Immature natural killer cell (primary cell): ENCODE measurements at regions not wholly inside any gene's neighbourhood (a gene's known extent, or its start where the extent isn't known, plus 50 kb on each side); places are given as distances from the start of the nearest gene placed in this dataset.

Source experiments
- DNase-seq, 3 donors: peaks; one replicate each; pipeline ENCODE4 v3.0.0; 2022; ENCODE audit warnings: mixed read lengths in 1 of 3
- H3K27ac Mint-ChIP-seq, 6 donors: one replicate each; pipeline ENCODE4 v1.8.0; 2020; ENCODE audit warnings: mixed read lengths in 6 of 6, mild to moderate bottlenecking in 5 of 6, inconsistent platforms in 4 of 6, moderate library complexity in 3 of 6
- H3K27me3 Mint-ChIP-seq, 3 donors: one replicate each; pipeline ENCODE4 v1.8.0; 2020 to 2021; ENCODE audit warnings: low read depth in 3 of 3, mild to moderate bottlenecking in 3 of 3, mixed read lengths in 3 of 3, moderate library complexity in 3 of 3, inconsistent platforms in 1 of 3
- H3K36me3 Mint-ChIP-seq, 3 donors: one replicate each; pipeline ENCODE4 v1.8.0; 2020; ENCODE audit warnings: mixed read lengths in 3 of 3, inconsistent platforms in 2 of 3, mild to moderate bottlenecking in 2 of 3
- H3K4me1 Mint-ChIP-seq, 2 donors: one replicate each; pipeline ENCODE4 v1.8.0; 2020; ENCODE audit warnings: inconsistent platforms in 2 of 2, mild to moderate bottlenecking in 2 of 2, mixed read lengths in 2 of 2, moderate library complexity in 1 of 2
- H3K4me3 Mint-ChIP-seq, 5 donors: one replicate each; pipeline ENCODE4 v1.8.0; 2020; ENCODE audit warnings: mild to moderate bottlenecking in 5 of 5, mixed read lengths in 5 of 5, inconsistent platforms in 3 of 5, moderate library complexity in 3 of 5
- H3K9me3 Mint-ChIP-seq, 6 donors: one replicate each; pipeline ENCODE4 v1.8.0; 2020; ENCODE audit warnings: mild to moderate bottlenecking in 6 of 6, mixed read lengths in 6 of 6, inconsistent platforms in 4 of 6, moderate library complexity in 3 of 6

DNA sequence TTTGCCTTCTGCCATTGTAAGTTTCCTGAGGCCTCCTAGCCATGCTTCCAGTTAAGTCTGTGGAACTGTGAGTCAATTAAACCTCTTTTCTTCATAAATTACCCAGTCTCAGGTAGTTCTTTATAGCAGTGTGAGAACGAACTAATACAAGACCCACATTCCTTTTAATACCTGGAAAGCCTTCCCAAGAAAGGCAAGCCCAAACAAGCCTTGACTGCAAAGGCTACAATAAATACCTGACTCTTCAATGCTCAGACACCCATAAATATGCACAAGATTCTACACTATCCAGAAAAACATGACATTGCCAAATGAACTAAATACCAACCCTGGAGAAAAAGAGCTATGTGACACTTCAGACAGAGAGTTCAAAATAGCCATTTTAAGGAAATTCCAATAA is 338.8 kb downstream of the HAO1 start:
- H3K4me3 Mint-ChIP-seq, result no peak overlapping the region
- no peaks in the 10 kb centered on the region for H3K36me3 Mint-ChIP-seq
- no peaks in the 10 kb centered on the region for H3K27me3 Mint-ChIP-seq
- H3K4me1 Mint-ChIP-seq, result no peaks in the 10 kb centered on the region
- no peak overlapping the region for H3K27ac Mint-ChIP-seq
- no peak for DNase-seq
- peaks cover 10 to 48% (median 12%) of the 10 kb centered on the region in 6 donors for H3K9me3 Mint-ChIP-seq

DNA sequence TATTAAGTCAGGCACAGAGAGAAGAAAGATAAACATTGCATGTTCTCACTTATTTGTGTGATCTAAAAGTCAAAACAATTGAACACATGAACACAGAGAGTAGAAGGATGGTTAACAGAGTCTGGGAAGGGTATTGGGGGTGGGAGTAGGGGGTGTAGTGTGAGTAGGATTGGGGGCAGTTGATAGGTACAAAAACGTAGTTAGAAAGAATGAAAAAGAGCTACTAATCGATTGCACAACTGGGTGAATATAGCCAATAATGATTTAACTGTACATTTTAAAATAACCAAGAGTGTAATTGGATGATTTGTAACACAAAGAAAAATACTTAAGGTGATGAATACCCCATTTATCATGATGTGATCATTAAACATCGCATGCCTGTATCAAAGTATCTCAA is 333.3 kb downstream of the HAO1 start:
- Mint-ChIP-seq H3K9me3 (peaks cover 2 to 30% (median 7%) of the 10 kb centered on the region in 6 donors), H3K4me1 (no peaks in the 10 kb centered on the region), H3K36me3 (no peaks in the 10 kb centered on the region), H3K27me3 (peaks cover 0 to 2% (median 0%) of the 10 kb centered on the region in 3 donors), H3K27ac (no peak overlapping the region), H3K4me3 (no peak overlapping the region)
- DNase-seq, result no peak

DNA sequence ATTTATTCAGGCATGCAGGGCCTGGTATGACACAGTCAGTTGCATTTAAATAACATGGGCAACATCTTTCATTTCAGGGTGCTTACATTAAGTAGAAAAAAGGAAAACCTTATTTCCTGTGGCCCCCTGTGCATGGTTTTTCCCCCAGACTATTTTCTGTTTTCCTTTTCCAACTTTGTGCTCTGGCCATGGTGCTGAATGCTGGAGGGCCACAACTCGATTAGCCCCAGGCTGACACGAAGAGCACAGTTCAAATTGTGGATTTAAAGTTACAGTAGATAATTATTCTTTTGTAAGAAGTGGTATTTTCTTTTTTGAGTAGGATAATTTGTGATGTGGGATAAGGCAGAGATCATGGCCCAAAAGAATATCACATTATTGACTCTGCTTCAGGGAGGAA is 332.0 kb downstream of the HAO1 start:
- Mint-ChIP-seq H3K27ac (no peak overlapping the region), H3K9me3 (peaks cover 2 to 22% (median 7%) of the 10 kb centered on the region in 6 donors), H3K27me3 (peaks cover 0 to 2% (median 0%) of the 10 kb centered on the region in 3 donors), H3K4me3 (no peak overlapping the region), H3K4me1 (no peaks in the 10 kb centered on the region), H3K36me3 (no peaks in the 10 kb centered on the region)
- DNase-seq, result no peak

DNA sequence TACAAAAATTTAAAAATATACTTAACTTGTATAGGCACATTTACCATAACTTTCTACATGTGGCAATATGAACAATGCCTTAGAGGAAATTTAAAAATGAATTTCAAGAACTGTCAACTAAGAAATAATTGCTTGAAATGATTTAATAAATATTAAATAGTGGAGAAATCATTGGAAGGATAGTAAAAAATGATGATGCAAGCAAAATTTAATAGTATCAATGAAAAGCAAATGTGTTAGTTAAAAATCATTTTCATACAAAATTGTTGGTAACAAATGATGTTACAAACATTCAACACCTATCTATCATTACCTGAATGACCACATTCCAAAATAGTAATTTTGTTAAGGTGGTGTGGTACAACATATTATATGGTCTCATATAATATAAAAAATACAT is 331.0 kb downstream of the HAO1 start:
- H3K27ac Mint-ChIP-seq, result no peak overlapping the region
- H3K36me3 Mint-ChIP-seq, result no peaks in the 10 kb centered on the region
- H3K27me3 Mint-ChIP-seq, result peaks cover 0 to 2% (median 0%) of the 10 kb centered on the region in 3 donors
- no peak overlapping the region for H3K4me3 Mint-ChIP-seq
- H3K9me3 Mint-ChIP-seq, result peaks cover 0 to 20% (median 6%) of the 10 kb centered on the region in 6 donors
- no peaks in the 10 kb centered on the region for H3K4me1 Mint-ChIP-seq
- no peak for DNase-seq

- no peaks in the 10 kb centered on the region for H3K4me1 Mint-ChIP-seq
- H3K36me3 Mint-ChIP-seq, result no peaks in the 10 kb centered on the region
- H3K9me3 Mint-ChIP-seq, result peaks cover 0 to 23% (median 6%) of the 10 kb centered on the region in 6 donors
- H3K27me3 Mint-ChIP-seq, result peaks cover 0 to 2% (median 0%) of the 10 kb centered on the region in 3 donors
- no peak overlapping the region for H3K27ac Mint-ChIP-seq
- no peak overlapping the region for H3K4me3 Mint-ChIP-seq
- no peak for DNase-seq
Observed at GRCh38 chr20:7610681-7611080, 329.6 kb downstream of the HAO1 start.

GRCh38 chr20:7617797-7618196 is 322.5 kb downstream of the HAO1 start:
- Mint-ChIP-seq H3K27ac (no peak overlapping the region), H3K4me1 (no peaks in the 10 kb centered on the region), H3K9me3 (peaks cover 0 to 29% (median 4%) of the 10 kb centered on the region in 6 donors), H3K36me3 (no peaks in the 10 kb centered on the region), H3K4me3 (no peak overlapping the region), H3K27me3 (peaks cover 0 to 1% (median 0%) of the 10 kb centered on the region in 3 donors)
- no peak for DNase-seq

DNA sequence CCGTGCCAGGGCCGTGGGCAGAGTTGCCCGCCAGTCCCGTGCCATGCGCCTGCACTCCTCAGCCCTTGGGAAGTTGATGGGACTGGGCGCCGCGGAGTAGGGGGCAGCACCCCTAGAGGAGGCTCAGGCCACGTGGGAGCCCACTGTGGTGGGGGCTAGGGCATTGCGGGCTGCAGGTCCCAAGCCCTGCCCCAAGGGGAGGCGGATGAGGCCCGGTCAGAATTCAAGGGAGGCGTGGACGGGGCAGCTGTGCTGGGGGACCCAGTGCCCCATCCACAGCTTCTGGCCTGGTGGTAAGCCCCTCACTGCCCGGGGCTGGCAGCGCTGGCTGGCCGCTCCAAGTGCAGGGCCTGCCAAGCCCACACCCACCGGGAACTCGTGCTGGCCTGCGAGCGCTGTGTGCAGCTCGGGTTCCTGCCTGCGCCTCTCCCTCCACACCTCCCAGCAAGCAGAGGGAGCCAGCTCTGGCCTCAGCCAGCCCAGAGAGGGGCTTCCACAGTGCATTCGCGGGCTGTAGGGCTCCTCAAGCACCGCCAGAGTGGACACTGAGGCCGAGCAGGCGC is 317.8 kb downstream of the HAO1 start:
- no peak for DNase-seq
- Mint-ChIP-seq H3K4me1 (no peaks in the 10 kb centered on the region), H3K4me3 (no peak overlapping the region), H3K27me3 (peaks cover 0 to under 1% (median 0%) of the 10 kb centered on the region in 3 donors), H3K36me3 (no peaks in the 10 kb centered on the region), H3K9me3 (peaks cover 2 to 25% (median 3%) of the 10 kb centered on the region in 6 donors), H3K27ac (no peak overlapping the region)

DNA sequence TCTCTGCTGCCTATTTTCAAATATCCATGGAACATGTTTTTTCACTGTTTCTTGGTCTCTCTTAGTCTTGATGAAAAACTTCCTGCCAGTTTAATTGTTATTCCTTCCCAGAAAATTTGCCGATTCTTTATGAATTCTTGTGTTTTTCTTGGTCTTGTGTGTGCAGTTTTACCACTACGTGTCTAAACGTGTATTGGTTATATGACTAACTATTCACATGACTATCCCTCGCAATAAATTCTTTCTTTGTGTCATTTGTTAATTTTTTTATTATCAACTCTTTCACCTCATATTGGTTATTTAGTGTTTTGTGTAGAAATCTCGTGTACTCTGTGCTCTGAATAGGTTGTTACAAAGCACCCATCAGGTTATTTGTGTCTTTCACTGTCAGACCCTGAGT is 315.4 kb downstream of the HAO1 start:
- Mint-ChIP-seq H3K4me3 (no peak overlapping the region), H3K36me3 (no peaks in the 10 kb centered on the region), H3K27ac (no peak overlapping the region), H3K27me3 (no peaks in the 10 kb centered on the region), H3K9me3 (peaks cover 2 to 18% (median 3%) of the 10 kb centered on the region in 6 donors), H3K4me1 (no peaks in the 10 kb centered on the region)
- DNase-seq, result no peak

DNA sequence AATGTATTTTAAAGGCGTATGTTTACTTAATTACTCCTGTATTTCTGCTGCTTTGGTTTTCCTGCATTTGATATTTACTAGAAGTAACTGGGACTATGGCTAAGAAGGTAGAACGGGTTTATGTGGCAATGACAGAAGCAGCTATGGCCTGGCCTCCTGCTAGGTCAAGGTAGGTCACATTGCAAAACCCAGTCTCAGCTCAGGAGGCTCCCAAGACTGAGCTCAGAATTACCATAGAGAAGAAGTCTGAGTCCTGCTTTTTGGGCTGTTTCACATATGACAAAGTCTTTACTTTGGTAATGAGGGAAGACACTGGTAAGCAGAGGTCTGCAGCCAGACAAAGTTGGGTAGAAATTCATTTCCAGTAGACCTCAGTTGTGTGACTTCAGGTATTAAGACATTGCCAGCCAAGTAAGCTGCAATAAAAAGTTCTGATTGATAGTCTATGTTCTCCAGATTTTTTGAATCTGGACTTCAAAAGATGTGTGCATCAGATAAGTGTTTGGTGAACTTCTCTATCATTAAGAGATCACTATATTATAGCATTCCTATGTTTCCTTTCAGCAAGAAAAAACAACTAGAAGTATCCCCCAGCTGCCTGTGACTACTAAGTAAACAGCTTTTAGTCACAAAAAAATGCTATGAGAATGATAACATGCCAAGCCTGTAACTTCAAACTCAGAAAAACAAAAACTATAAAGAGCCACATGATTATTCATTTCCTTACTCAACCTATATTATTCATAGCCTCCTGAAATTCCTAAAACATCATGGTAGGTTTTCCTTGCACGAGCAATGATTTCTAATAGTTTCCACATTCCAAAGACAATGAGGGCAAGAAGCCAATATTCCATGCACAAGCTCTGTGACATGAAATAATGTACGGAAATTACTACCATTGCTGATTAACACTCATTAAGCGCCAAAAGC is 312.3 kb downstream of the HAO1 start:
- H3K9me3 Mint-ChIP-seq, result peaks cover 0 to 12% (median 2%) of the 10 kb centered on the region in 6 donors
- H3K27ac Mint-ChIP-seq, result no peak overlapping the region
- no peaks in the 10 kb centered on the region for H3K4me1 Mint-ChIP-seq
- no peaks in the 10 kb centered on the region for H3K27me3 Mint-ChIP-seq
- no peaks in the 10 kb centered on the region for H3K36me3 Mint-ChIP-seq
- no peak overlapping the region for H3K4me3 Mint-ChIP-seq
- no peak for DNase-seq

GRCh38 chr20:7629880-7630279 is 310.4 kb downstream of the HAO1 start:
- Mint-ChIP-seq H3K9me3 (peaks cover 0 to 11% (median 4%) of the 10 kb centered on the region in 6 donors), H3K4me3 (no peak overlapping the region), H3K27me3 (peaks cover 0 to 3% (median 0%) of the 10 kb centered on the region in 3 donors), H3K36me3 (no peaks in the 10 kb centered on the region), H3K27ac (no peak overlapping the region), H3K4me1 (no peaks in the 10 kb centered on the region)
- no peak for DNase-seq

DNA sequence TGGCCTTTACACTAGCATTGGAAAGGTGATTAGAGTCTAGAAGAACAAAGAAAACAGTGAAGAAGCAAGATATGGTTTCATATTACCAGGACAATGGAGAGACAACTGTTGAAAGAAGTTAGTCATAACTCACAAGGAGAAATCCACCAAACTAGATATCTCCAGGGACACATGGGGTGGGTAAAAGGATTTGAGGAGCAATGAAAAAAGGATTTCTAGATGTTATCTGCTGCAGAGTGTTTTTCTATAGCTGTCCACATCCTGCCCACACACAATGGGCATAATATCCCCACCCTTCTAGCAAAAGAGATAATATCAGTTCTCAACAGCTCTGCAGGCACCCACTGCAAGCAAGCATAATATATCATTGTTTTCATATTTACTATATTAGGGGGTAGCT is 303.1 kb downstream of the HAO1 start:
- Mint-ChIP-seq H3K27ac (no peak overlapping the region), H3K27me3 (peaks cover 0 to 5% (median 2%) of the 10 kb centered on the region in 3 donors), H3K36me3 (no peaks in the 10 kb centered on the region), H3K4me3 (no peak overlapping the region), H3K4me1 (no peaks in the 10 kb centered on the region), H3K9me3 (peaks cover 0 to 23% (median 6%) of the 10 kb centered on the region in 6 donors)
- DNase-seq, result no peak

- Mint-ChIP-seq H3K4me3 (no peak overlapping the region), H3K36me3 (no peaks in the 10 kb centered on the region), H3K9me3 (peaks cover 3 to 25% (median 6%) of the 10 kb centered on the region in 6 donors), H3K4me1 (no peaks in the 10 kb centered on the region), H3K27me3 (peaks cover 0 to 2% (median 2%) of the 10 kb centered on the region in 3 donors), H3K27ac (no peak overlapping the region)
- no peak for DNase-seq
Observed at GRCh38 chr20:7650086-7650879, 290.0 kb downstream of the HAO1 start.

- Mint-ChIP-seq H3K9me3 (peaks cover 0 to 11% (median 5%) of the 10 kb centered on the region in 6 donors), H3K4me3 (no peak overlapping the region), H3K4me1 (no peaks in the 10 kb centered on the region), H3K36me3 (no peaks in the 10 kb centered on the region), H3K27ac (no peak overlapping the region), H3K27me3 (peaks cover 0 to 2% (median 2%) of the 10 kb centered on the region in 3 donors)
- DNase-seq, result no peak
Observed at GRCh38 chr20:7654231-7654630, 286.0 kb downstream of the HAO1 start.
